Hepatocyte (in vitro differentiated cells): ENCODE measurements at regions not wholly inside any gene's neighbourhood (a gene's known extent, or its start where the extent isn't known, plus 50 kb on each side); places are given as distances from the start of the nearest gene placed in this dataset.

Experiments used
- DNase-seq: peaks from one replicate; pipeline ENCODE4 v3.0.0-alpha.2; 2016; ENCODE audit warnings: low spot score
- H2AFZ ChIP-seq: fragments of 200-600 bp; sonication (generic); 2 replicates; pipeline ENCODE4 v1.6.0; 2016; ENCODE audit warnings: antibody characterized with exemption, mild to moderate bottlenecking
- H3K27ac ChIP-seq: fragments of 200-600 bp; sonication (generic); 2 replicates; pipeline ENCODE4 v1.5.1; 2016; ENCODE audit warnings: mild to moderate bottlenecking
- H3K27me3 ChIP-seq: fragments of 200-600 bp; sonication (generic); 2 replicates; pipeline ENCODE4 v1.6.1; 2016
- H3K36me3 ChIP-seq: fragments of 200-600 bp; sonication (generic); replicated peaks from 2 replicates; pipeline ENCODE4 v1.5.1; 2016; ENCODE audit warnings: low read depth; ENCODE audit not compliant: insufficient read depth
- H3K4me1 ChIP-seq: fragments of 200-600 bp; sonication (generic); 2 replicates; pipeline ENCODE4 v1.5.1; 2016; ENCODE audit warnings: mild to moderate bottlenecking, moderate library complexity; ENCODE audit not compliant: insufficient read depth
- H3K4me2 ChIP-seq: fragments of 200-600 bp; sonication (generic); 2 replicates; pipeline ENCODE4 v1.6.0; 2016
- H3K4me3 ChIP-seq: fragments of 200-600 bp; sonication (generic); 2 replicates; pipeline ENCODE4 v1.5.1; 2016; ENCODE audit warnings: mild to moderate bottlenecking
- H3K79me2 ChIP-seq: fragments of 200-600 bp; sonication (generic); 2 replicates; pipeline ENCODE4 v1.6.0; 2017; ENCODE audit warnings: mild to moderate bottlenecking
- H3K9me2 ChIP-seq: fragments of 200-600 bp; sonication (generic); replicated peaks from 2 replicates; pipeline ENCODE4 v1.6.0; 2017; ENCODE audit warnings: mild to moderate bottlenecking; ENCODE audit not compliant: insufficient read depth
- H3K9me3 ChIP-seq: fragments of 200-600 bp; sonication (generic); 2 replicates; pipeline ENCODE4 v1.5.1; 2016; ENCODE audit warnings: low read depth, mild to moderate bottlenecking
- H4K20me1 ChIP-seq: fragments of 200-600 bp; sonication (generic); 2 replicates; pipeline ENCODE4 v1.6.0; 2016; ENCODE audit warnings: mild to moderate bottlenecking; ENCODE audit not compliant: insufficient read depth, poor library complexity, severe bottlenecking
- CTCF ChIP-seq: fragments of 200-600 bp; sonication (generic); IDR thresholded peaks from 2 replicates; pipeline ENCODE4 v1.5.1; 2016; ENCODE audit warnings: antibody characterized with exemption, mild to moderate bottlenecking; ENCODE audit not compliant: poor library complexity
- EZH2 ChIP-seq: fragments of 200-600 bp; sonication (generic); IDR thresholded peaks from 2 replicates; pipeline ENCODE4 v1.6.1; 2016; ENCODE audit warnings: antibody characterized with exemption, mild to moderate bottlenecking, borderline replicate concordance
- EZH2phosphoT487 ChIP-seq: fragments of 200-600 bp; sonication (generic); IDR thresholded peaks from one replicate; pipeline ENCODE4 v1.6.1; 2018; ENCODE audit warnings: antibody characterized with exemption, mild to moderate bottlenecking, low read depth, moderate library complexity; ENCODE audit not compliant: unreplicated experiment, severe bottlenecking
- WGBS: methylation state at CpG from one replicate; pipeline ENCODE4 v1.1.6; 2016; ENCODE audit warnings: low lambda C conversion rate; ENCODE audit errors: missing lambda C conversion rate; 5-methylcytosine and 5-hydroxymethylcytosine counted together

GRCh38 chr5:2165615-2166305 is 283.0 kb upstream of the IRX4 start:
- Histone ChIP-seq H3K36me3 (no peaks in the 10 kb centered on the region), H3K27ac (no peak overlapping the region), H3K4me2 (no peak overlapping the region), H3K4me1 (no peaks in the 10 kb centered on the region), H3K9me2 (no peaks in the 10 kb centered on the region), H3K9me3 (no peaks in the 10 kb centered on the region), H2AFZ (no peak overlapping the region), H3K27me3 (no peaks in the 10 kb centered on the region), H4K20me1 (no peaks in the 10 kb centered on the region), H3K79me2 (no peaks in the 10 kb centered on the region), H3K4me3 (no peak overlapping the region)
- TF ChIP-seq CTCF (no peak), EZH2 (no peak)
- 93% methylated on average over 10 of the region's 11 CpGs for WGBS
- no peak for DNase-seq

- Histone ChIP-seq H3K4me1 (no peaks in the 10 kb centered on the region), H3K9me3 (no peaks in the 10 kb centered on the region), H3K9me2 (no peaks in the 10 kb centered on the region), H2AFZ (no peak overlapping the region), H3K4me2 (no peak overlapping the region), H3K36me3 (no peaks in the 10 kb centered on the region), H3K4me3 (no peak overlapping the region), H3K27ac (no peak overlapping the region), H4K20me1 (no peaks in the 10 kb centered on the region), H3K79me2 (no peaks in the 10 kb centered on the region), H3K27me3 (no peaks in the 10 kb centered on the region)
- WGBS: 77% methylated on average over 15 of the region's 15 CpGs
- DNase-seq: no peak
- TF ChIP-seq CTCF (no peak), EZH2phosphoT487 (no peak), EZH2 (no peak)
These were observed 282.5 kb upstream of the IRX4 start for GRCh38 chr5:2165203-2165602.

GRCh38 chr5:2164586-2164985 is 281.9 kb upstream of the IRX4 start:
- Histone ChIP-seq H2AFZ (no peak overlapping the region), H3K27ac (no peak overlapping the region), H3K4me2 (no peak overlapping the region), H3K79me2 (no peaks in the 10 kb centered on the region), H4K20me1 (no peaks in the 10 kb centered on the region), H3K4me1 (no peaks in the 10 kb centered on the region), H3K27me3 (no peaks in the 10 kb centered on the region), H3K4me3 (no peak overlapping the region), H3K9me2 (no peaks in the 10 kb centered on the region), H3K36me3 (no peaks in the 10 kb centered on the region), H3K9me3 (no peaks in the 10 kb centered on the region)
- 68% methylated on average over 13 of the region's 13 CpGs for WGBS
- TF ChIP-seq EZH2 (no peak), CTCF (no peak), EZH2phosphoT487 (no peak)
- DNase-seq: no peak
